ENCODE measurements at regions not wholly inside any gene's neighbourhood (a gene's known extent, or its start where the extent isn't known, plus 50 kb on each side); places are given as distances from the start of the nearest gene placed in this dataset.
"Not testable (repeated sequence)": the region's sequence is repeated elsewhere in the genome, so short reads cannot be mapped to it uniquely, and the experiment has no call there.

DNA sequence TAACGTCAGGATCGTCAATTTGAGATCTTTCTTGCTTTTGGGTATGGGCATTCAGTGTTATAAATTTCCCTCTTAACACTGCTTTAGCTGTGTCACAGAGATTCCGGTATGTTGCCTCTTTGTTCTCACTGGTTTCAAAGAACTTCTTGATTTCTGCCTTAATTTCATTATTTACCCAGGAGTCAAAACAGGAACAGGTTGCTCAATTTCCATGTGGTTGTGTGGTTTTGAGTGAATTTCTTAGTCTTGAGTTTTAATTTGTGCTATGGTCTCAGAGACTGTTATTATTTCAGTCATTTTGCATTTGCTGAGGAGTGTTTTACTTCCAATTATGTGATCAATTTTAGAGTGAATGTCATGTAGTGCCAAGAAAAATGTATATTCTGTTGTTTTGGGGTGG is 153.1 kb downstream of the PCDH17 start:
- no peak for DNase-seq (ENCODE audit: low spot score)

GRCh38 chr13:57787058-57787791 is 155.7 kb downstream of the PCDH17 start:
- DNase-seq (ENCODE audit: low spot score) = no peak

GRCh38 chr13:57799624-57800023 is 168.1 kb downstream of the PCDH17 start:
- DNase-seq (ENCODE audit: low spot score) = no peak

GRCh38 chr13:57813651-57814050 is 182.1 kb downstream of the PCDH17 start:
- DNase-seq (ENCODE audit: low spot score) = no peak

GRCh38 chr13:57815600-57815999 is 184.1 kb downstream of the PCDH17 start:
- no peak for DNase-seq (ENCODE audit: low spot score)

DNA sequence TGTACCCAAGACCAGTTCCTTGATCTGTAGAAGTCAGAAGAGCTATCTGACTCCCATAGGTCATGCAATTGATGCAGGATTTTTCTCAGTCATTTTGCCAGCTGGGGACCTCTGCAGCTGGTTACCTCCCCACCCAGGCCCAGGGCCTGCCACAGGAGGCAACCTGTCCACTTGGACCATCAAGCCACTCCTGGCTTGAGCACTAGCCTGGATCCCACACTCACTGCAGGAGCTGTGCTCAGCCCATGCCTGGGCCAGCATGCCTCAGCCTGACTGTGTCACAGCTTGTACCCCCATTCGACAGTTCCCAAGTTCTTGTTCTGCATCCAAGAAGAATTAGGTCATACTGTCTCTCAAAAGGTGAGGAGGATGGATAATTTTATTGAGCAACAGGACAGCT is 189.4 kb downstream of the PCDH17 start:
- no peak for DNase-seq (ENCODE audit: low spot score)

DNA sequence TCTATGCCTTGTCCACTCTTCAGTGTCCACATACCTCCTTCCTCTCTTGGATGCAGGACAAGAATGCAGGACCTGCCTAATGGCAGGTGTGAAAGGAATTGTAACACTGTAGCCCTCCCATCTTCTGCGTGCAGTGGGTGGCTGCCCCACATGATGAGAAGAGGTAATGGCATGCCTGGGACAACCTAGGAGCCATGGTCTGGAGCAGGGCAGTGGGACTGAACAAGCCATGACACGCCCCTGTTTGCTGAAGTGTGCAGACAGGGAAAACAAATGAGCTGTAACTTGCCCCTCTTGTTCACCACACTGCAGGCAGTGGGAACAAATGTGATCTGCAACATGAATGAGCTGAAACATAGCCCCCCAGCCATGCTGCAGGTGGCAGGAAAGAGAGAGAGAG is 192.2 kb downstream of the PCDH17 start:
- no peak for DNase-seq (ENCODE audit: low spot score)

DNA sequence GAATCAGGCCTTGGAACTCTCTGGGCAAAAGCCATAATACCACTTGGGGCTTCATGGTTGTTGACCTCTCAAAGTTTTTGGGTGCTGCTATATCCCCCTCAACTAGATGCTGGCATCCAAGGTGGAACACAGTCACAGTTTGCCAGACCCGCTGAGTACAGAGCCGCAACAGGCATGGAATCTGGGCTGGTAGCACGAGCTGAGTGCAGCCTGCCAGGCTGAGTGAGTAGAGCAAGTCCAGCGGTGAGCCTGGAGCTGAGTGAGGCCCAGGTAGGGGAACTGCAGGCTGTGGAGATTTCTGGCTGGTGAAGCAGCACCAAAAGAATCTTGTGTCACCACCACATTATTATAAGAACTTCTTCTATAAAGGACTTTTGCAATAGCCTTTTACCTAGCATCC is 192.6 kb downstream of the PCDH17 start:
- DNase-seq (ENCODE audit: low spot score) = no peak

DNA sequence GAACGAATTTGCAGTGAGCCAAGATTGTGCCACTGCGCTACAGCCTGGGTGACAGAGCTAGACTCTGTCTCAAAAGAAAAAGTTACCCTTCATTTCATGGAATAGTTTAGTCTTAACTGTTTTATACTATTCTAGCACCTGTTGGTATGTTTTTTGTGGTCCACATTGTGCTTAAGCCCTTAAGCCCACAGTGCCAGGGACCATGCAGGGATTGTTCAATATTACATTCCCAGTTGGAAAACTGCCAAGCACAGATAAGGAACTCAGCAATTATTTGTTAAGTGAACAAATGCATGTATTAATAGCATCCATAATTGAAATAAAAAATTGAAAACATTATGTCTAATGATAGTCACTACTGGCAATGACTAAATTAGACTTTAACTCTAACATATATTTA is 193.5 kb downstream of the PCDH17 start:
- DNase-seq (ENCODE audit: low spot score) = no peak

DNA sequence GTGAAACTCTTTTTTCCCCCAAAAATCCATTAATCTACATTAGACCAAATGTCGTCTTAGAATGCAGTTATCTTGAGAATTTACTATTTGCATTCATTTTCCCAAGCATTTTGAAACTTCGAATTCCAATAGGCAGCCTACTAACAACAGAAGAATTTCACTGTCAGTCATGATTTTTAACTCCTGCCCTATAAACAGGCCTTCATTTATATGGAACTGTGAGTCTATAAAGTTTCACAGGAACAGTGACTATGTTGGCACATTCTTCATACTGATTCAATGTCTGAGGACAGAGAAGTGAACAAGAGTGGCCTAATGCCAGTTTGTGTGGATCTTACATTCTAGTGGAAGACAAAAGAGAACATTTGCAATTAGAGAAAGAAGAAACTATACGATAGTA is 198.0 kb downstream of the PCDH17 start:
- no peak for DNase-seq (ENCODE audit: low spot score)

- DNase-seq (ENCODE audit: low spot score) = no peak
These were observed 200.6 kb downstream of the PCDH17 start for GRCh38 chr13:57832187-57832586.

DNA sequence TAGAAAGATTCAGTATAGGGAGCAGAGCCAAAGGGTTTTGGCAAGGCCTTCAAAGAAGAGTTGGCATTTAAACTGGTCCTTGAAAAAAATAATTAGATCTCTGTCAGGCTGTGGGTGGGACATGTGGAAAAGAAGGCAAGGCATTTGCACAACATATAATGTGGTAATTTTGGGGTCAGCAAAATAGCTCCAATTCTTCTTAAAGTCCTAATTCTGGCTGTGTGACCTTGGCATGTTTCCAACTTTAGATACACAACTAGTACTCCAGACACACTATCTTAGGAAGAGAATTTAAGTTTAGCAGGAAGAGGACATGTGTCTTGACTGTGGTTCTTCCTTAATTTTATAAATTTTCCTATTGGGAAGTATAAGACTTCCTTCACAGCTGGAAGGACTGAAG is 206.3 kb downstream of the PCDH17 start:
- DNase-seq (ENCODE audit: low spot score) = no peak

- DNase-seq (ENCODE audit: low spot score) = no peak
These were observed 212.0 kb downstream of the PCDH17 start for GRCh38 chr13:57843521-57843920.

- no peak for DNase-seq (ENCODE audit: low spot score)
These were observed 215.1 kb downstream of the PCDH17 start for GRCh38 chr13:57846600-57847173.

GRCh38 chr13:57857945-57858344 is 226.4 kb downstream of the PCDH17 start:
- DNase-seq (ENCODE audit: low spot score) = no peak

DNA sequence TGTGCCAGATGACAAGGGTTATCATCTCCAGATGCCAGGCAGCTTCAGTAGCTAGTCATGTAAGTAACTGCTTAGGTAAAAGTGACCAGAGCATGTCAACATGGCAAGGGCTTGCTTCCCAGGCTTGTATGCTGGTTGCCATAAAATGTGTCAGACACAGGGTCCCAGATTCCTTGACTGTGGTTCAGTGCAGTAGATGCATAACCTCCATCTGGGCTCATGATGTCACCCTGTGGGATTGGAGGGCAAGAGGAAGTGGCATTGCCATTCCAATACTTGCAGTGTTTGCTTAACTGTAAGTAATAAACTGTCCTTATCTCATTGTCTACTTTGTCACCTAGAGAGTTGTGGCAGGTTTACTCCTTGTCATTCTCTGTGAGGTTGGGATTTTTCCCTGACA is 226.8 kb downstream of the PCDH17 start:
- DNase-seq (ENCODE audit: low spot score) = no peak

DNA sequence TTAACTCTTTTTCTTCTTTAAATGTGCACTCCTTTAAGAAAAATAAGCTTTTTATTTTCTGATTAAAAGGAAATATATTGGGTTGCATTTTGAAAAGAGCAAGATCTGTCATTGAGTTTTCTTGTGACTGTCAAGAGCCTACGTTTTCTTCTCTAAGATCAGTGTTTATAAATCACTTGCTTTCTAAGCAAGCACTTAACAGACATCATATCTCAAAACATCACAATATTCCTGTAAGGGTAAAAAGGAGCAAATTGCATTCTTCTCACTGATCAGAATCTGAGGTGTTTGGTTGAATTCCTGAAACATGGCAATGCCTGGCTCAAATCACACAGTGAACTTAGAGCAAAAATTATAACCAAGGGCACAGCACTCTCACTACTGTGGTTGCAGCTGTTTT is 231.3 kb downstream of the PCDH17 start:
- DNase-seq (ENCODE audit: low spot score) = no peak

DNA sequence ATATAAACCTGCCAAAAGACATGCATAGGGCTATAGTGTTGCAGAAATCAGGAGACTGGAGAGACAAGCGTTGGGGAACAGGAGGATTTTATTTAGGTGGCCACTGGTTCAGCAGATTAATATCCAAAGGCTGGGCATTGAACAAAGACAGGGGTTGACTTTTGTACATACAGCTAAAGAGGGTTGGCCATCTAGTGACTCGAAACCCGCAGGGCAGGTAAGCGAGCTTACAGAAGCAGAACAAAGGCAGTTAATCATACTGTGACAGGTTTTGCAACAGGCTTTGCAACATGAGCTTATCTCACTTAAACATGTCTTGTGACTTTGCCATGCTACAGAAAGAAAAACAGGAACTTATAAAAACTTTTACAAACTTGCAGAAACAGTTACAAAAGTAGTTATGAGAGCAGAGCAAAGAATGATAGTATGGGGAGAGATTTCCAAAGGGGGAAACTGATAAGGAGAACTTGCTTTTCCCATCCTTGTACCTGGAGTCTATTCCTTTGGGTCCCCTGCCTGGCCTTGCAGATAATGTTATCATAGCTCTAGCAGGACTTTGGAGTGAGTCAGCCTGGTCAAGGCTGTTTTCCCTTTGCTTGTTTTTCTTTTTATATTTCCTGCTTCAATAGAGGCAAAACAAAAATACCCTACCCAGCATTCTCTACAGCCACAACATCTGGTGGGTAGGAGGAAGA is 234.2 kb downstream of the PCDH17 start:
- no peak for DNase-seq (ENCODE audit: low spot score)

- no peak for DNase-seq (ENCODE audit: low spot score)
These were observed 243.0 kb downstream of the PCDH17 start for GRCh38 chr13:57874530-57874929.

DNA sequence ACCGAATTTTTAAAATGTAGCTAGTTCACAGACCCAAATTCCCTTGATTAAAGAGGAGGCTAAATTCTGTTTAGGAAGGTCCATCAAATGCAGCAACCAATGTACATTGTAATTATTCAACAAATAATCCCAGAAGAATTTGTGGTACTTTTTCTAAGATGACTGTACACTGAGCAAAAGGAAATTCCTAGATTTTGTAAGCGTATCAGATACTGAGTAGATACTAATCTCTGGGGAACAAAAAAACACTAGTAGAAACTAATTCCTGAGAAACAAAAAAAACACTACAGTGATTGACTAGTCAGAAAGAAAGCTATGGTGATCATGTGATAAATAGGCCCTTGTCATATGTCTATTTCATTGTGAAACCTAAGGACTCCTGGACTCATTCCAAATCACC is 246.1 kb downstream of the PCDH17 start:
- DNase-seq (ENCODE audit: low spot score) = no peak

DNA sequence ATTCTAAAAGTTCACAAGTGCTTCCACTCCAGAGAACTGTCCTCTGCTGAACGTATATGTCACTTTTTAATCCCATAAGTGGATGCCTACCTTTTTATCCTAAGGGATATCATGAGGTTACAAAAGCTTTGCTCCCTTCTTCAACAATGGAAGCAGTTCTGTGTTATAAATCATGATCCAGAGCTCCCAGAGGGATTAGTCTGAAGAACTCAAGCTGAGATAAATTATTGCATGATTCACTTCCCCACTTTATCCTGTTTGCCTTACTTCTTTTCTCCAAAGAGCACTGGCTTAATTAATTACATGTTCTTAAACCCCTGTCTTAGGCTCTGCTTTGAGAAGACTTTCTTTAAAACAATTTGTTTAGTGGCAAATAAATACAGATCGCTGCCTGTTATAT is 246.7 kb downstream of the PCDH17 start:
- no peak for DNase-seq (ENCODE audit: low spot score)

DNA sequence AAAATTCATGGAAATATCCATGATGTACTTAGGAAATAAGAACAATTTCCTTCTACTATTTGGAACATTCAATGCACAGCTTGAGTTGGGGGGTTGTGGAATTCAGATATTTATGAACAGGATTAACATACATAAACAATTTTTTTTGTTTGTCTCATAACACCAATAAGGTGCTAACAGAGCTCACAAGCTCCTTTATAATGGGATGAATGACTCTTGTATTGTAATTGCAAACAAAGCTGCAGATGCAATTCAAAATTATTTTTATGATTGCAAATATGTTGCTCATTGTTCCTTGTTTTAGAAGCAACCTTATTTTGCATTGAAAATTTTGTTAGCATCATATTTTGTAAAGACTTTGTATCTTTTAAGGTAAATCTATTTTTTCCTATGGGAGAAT is 265.7 kb downstream of the PCDH17 start:
- no peak for DNase-seq (ENCODE audit: low spot score)

GRCh38 chr13:57899096-57899495 is 267.6 kb downstream of the PCDH17 start:
- no peak for DNase-seq (ENCODE audit: low spot score)

- not testable (repeated sequence) for DNase-seq (ENCODE audit: low spot score)
These were observed 278.3 kb downstream of the PCDH17 start for GRCh38 chr13:57909833-57910232.
